ENCODE measurements at regions not wholly inside any gene's neighbourhood (a gene's known extent, or its start where the extent isn't known, plus 50 kb on each side); places are given as distances from the start of the nearest gene placed in this dataset.

GRCh38 chr2:216575465-216575864, 57.8 kb upstream of the IGFBP2 start:
- DNase-seq (ENCODE audit: low read depth in 2 of 2) = no peak

DNA sequence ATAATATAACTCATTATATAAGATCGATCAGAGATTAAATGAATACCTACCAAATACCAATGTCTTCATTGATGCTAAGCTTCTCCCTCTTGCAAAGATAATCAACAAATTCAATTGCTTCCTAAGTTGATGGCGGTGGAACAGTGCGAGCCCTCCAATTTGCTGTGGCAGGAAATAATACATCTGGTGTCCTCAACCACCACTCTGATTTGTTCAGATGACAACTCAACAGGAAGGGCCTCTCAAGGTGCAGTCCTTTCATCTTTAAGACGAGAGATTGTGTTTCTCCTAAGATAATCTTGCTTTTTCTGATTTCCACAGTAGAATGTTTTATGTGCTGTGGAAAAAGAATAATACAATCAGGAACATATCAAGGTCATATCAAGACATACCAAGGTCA, 56.6 kb upstream of the IGFBP2 start:
- DNase-seq (ENCODE audit: low read depth in 2 of 2) = no peak

GRCh38 chr2:216578325-216578724, 54.9 kb upstream of the IGFBP2 start:
- DNase-seq (ENCODE audit: low read depth in 2 of 2) = no peak

DNA sequence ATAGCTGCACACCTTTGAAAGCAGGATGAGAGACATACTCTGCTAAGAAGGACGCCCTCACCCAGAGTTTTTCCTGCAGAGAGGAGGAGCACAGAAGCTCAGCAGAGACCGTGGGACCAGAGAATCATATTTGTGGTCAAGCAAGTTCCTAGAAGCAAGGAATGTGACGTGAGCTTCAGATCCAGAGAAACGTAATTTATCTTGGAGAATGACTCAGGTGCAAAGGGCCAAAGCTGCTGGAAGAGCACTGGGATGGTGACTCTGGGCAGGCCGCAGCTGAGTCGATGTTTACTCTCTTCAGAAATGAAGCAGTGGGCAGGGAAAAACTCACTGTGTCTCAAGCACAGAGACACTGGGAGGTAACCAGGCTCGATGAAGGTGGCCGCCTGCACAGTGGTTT, 50.1 kb upstream of the IGFBP2 start:
- DNase-seq (ENCODE audit: low read depth in 2 of 2) = no peak
